Cerebellar cortex (tissue), 1 donor: ENCODE measurements at regions not wholly inside any gene's neighbourhood (a gene's known extent, or its start where the extent isn't known, plus 50 kb on each side); places are given as distances from the start of the nearest gene placed in this dataset.
A peak's percentile ranks its signal among the peaks of the same experiment; 100 is the strongest.
"Not testable (repeated sequence)": the region's sequence is repeated elsewhere in the genome, so short reads cannot be mapped to it uniquely, and the experiment has no call there.

Source experiments
- DNase-seq: peaks from one replicate; pipeline ENCODE4 v3.0.0-alpha.2; 2015; ENCODE audit warnings: low spot score

- DNase-seq: no peak
Measured at GRCh38 chr2:164024396-164024795, 288.6 kb upstream of the FIGN start.

GRCh38 chr2:164023896-164024295 lies 288.1 kb upstream of the FIGN start:
- DNase-seq: no peak

- DNase-seq: no peak
Measured at GRCh38 chr2:164015328-164016123, 279.7 kb upstream of the FIGN start.

DNA sequence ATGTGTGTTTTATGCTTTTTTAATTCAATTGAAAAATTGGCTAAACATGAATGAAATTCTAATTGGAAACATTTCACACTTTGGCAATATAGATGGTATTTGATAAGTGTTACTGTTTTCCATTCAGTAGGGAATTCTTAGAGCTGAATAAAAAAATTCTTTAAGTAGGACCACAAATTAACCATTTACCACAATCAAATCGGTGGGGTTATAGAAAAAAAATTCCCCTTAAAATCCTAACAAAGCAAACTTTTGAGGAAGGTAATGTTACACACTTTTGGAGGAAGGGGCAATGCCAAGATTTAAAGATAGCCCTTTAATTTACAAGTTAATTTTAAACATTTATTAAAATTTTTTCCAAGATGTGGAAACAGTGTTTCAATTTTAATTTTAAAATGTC lies 279.0 kb upstream of the FIGN start:
- DNase-seq: no peak

DNA sequence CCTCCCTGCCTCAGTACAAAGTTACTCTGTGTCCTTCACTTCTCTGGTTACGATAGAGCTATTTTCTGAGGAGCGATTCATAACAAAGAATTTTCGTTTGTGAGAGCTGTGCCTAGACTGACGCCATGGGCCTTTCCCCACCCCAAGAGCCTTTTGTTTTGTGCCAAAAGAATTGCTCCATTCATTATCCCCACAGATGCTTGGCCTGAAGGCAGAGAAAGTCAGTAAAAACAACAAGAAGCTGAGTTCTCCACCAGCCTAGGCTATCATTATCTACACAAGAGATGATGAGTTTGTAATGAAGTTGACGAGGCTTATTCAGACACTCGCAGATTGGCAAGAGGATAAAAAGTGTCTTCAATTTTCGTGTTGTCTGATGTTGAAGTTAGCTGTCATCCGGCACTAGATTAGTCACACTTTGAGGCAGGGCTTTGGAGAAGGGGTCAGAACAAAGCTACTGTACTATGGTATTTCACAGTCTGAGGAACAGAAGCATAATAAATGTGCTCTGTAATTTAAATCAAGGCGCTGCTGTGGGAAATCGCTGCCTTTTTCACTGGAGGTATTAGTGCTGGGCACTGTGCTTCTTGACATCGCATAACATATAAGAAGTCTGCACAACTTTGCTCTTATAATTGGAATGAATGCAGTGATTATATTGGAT lies 278.4 kb upstream of the FIGN start:
- DNase-seq: no peak

DNA sequence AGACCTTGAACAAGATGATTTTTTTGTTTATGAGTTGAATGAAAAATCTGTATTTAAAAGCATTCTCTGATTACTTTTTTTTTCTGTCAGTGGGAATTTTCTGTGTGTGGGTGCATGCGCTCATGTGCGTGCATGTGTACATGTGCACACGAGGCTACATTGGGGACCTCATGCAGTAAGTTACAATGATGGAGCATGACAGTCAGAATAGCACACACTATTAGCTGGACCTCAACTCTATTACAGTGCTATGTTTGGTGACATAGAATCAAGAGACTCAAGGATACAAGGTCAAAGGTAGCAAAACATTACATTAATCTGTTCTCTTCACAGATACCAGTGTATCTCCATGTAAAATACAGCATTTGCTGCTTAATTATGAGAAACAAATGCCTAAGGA lies 276.8 kb upstream of the FIGN start:
- no peak for DNase-seq

DNA sequence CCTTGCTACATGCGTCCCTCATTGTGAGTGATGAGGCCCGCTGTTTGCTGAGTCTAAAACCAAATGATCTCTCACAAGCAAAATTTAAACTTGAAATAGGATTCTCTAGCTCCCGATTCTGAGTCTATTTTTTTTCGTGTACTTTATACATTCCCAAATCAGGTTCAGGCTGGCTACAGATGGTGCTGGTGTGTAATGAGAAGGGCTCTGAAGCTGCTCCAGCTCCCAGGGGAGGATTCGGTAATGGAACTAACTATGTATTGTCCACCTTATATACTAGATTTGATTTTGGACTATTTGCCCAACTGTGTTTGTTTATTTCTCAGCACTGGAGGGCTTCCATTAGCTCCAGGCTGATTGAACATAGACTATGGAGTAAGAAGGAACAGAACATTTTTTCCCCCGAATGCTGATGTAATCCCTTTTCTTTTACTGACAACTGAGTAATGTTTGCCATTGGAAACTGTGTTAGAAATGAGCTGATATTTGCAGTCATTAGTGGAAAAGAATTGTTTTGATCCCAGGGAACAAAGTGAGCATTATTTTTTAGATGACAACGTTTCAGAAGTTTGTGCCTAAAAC lies 274.0 kb upstream of the FIGN start:
- DNase-seq: peak; percentile 12

- no peak for DNase-seq
Measured at GRCh38 chr2:164008752-164009151, 272.9 kb upstream of the FIGN start.

- DNase-seq: no peak
Measured at GRCh38 chr2:164006704-164007103, 270.9 kb upstream of the FIGN start.

DNA sequence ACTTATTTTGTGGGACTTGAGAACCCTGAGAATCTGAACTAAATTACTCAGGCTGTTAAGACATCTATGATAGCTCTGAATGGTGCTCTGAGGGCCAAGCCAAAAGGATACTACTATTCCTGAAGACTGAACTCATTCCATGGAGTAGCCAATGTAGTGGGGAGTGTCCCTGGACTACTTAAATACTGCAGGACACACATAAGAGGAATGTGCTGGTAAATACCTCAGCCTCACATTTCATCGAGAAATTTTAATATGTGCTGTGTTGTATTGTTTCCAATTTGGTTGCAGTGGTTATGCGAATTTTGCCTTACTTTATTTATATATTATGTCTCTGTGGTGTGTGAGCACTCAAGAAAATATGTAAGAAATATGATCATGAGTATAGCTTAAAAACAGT lies 264.4 kb upstream of the FIGN start:
- DNase-seq: no peak

DNA sequence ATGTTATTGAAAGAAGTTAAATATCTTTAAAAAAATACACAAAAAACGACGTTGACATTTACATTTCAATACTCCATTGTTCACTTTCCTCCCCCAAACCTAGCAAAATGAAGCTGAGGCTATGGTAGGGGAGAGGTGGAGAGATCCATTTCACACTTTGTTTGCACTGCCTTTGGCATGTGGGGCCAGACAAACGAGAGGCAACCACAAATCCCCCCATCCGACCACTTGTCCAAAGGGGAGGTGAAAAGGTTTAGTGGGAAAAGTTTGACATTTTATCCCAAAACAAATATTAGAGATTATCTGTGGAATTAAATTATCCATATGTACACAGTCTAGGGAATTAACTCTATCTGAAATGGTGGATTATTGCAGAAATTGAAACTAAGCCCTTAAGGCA lies 261.7 kb upstream of the FIGN start:
- no peak for DNase-seq

DNA sequence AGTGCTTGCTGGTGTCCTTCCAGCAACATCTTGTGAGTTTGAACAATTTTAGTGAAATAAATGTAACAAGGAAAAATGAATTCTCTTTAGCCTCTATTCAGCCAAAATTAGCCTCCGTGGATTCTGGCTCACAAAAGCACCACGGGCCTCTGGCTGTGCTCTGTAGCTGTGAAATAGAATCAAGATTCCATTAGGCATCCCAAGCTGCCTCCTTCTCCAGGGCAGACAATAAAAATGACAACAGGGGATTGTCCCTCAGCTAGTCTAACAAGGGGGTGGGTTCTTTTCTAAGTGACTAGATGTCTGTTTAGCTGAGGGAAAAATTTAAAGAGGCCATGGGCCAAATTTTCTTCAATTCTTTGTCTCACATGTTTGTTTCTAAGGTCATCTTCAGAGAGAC lies 254.7 kb upstream of the FIGN start:
- no peak for DNase-seq

- no peak for DNase-seq
Measured at GRCh38 chr2:163990101-163990500, 254.3 kb upstream of the FIGN start.

DNA sequence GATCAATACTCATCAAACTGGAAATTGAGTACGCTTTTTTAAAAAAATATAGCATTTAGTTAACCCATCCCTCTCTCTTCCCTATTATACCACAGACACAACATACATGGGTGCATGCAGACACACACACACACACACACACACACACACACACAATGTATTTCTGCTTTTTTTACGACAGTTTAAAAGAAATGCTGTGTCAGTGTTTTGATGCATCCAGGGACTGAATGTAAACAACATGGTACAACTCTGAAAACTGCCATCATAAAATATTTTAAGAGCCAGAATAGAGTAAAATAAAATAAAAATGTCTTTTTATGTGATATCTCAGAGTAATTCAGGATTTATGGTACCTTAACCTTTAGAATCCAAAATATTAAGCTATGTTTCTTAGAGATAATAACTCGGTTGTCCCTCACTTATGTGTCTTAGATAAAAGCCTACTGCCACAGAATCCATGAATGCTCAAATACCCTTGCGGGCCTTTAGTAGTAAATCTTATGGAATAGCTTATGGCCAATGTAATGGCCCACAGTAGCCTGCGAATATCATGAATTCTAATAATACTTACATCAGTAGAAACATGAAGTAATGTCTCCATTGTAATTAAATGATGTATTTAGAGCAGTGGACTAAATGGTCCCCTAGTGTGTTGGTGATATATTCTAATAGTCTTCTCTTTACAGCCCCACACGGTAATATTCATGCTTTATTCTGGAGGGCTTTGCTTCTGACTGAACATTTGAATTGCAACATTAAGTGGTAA lies 251.6 kb upstream of the FIGN start:
- no peak for DNase-seq

- no peak for DNase-seq
Measured at GRCh38 chr2:163984986-163985385, 249.2 kb upstream of the FIGN start.

DNA sequence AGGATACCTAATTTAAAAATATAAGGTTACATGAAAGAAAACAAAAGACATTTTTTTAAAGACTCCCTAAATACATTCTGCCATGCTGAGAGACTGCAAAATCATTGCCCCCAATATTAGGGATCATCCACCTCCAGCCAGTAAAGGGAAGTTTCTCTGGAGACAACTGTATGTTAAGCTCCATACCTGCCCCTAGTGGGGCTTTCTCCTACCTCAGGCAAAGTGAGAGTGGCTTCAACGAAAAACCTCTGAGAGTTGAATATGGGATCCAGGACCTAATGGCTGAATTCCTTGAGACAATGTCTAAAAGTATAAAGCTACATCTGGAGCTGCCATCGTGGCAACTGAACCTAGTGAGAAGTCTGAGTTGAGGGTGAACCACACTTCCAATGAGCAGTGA lies 248.1 kb upstream of the FIGN start:
- DNase-seq: no peak

DNA sequence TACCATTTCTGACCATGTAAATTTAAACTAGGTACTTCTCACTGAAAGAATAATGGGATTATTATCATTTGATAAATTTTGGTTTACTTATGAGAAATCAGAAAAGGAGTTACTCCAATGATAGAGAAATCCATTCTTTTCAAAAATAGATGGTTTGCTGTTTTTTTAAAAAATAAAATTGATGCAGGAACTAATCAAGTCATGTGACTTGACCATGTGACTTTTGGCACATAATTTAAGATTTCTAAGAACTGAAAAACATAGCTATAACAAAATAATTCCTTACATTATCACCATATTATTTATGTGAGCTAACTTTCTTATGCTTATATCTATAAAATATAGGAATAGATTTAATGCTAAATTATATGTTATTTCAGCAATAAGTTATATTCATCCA lies 247.1 kb upstream of the FIGN start:
- no peak for DNase-seq

GRCh38 chr2:163974766-163975165 lies 239.0 kb upstream of the FIGN start:
- no peak for DNase-seq

DNA sequence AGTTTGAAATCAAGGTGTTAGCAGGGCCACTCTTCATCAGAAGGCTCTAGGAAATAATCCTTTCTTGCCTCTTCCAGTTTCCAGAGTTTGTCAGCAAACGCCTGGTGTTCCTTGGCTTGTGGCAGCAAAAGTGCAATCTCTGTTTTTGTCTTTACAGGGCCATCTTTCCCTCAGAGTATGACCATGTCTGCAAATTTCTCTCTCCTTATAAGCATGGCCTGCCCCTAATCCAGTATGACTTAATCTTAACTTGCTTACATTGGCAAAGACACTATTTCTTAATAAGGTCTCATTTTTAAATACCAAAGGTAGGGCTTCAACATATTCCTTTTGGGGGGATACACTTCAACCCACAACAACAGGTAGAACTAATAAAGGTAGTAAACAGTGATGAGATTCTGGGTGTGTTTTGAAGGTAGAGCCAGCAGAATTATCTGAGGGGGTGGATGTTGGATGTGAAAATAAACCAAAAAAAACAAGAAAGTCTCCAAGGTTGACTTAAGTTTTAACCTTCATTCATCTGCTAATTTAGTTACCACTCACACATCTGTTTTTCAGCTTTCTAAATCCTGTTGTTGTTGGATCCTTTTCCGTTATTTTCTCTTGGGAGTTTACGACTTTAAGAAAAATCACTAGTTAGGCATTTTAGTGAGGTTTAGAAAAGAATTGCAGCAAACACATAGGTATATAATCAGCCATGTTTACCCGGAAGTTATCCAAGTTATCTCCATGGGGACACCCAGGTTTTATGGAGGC lies 234.4 kb upstream of the FIGN start:
- DNase-seq: no peak

DNA sequence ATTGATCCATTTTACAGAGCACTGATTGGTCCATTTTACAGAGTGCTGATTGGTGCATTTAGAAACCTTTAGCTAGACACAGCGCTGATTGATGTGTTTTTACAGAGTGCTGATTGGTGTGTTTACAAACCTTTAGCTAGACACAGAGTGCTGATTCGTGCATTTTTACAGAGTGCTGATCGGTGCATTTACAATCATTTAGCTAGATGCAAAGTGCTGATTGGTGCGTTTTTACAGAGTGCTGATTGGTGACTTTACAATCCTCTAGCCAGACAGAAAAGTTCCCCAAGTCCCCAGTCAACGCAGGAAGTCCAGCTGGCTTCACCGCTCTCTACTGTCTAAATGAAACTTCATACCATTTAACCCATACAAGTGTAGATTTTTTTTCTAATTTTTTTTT lies 228.5 kb upstream of the FIGN start:
- not testable (repeated sequence) for DNase-seq

- no peak for DNase-seq
Measured at GRCh38 chr2:163953390-163953907, 217.6 kb upstream of the FIGN start.

DNA sequence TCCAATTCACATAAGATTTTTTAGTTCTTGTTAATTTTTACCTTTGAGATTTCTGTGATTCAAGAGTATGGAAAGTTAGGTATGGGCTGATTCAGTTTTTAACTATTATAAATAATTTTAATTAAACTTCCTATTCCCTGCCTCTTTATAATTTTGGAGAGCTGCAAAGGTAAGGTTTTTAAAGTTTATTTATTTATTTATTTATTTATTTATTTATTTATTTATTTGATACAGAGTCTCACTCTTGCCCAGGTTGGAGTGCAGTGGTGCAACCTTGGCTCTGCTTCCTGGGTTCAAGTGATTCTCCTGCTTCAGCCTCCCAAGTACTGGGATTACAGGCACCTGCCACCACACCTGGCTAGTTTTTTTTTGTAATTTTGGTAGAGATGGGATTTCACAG lies 215.5 kb upstream of the FIGN start:
- DNase-seq: no peak
